GM19395 (cell line): ENCODE measurements at regions not wholly inside any gene's neighbourhood (a gene's known extent, or its start where the extent isn't known, plus 50 kb on each side); places are given as distances from the start of the nearest gene placed in this dataset.

ENCODE experiments used
- ATAC-seq: cut with Tn5 transposase; IDR thresholded peaks from one replicate; pipeline ENCODE4 v1.9.1; 2021; ENCODE audit warnings: mild to moderate bottlenecking, moderate library complexity; ENCODE audit not compliant: unreplicated experiment

DNA sequence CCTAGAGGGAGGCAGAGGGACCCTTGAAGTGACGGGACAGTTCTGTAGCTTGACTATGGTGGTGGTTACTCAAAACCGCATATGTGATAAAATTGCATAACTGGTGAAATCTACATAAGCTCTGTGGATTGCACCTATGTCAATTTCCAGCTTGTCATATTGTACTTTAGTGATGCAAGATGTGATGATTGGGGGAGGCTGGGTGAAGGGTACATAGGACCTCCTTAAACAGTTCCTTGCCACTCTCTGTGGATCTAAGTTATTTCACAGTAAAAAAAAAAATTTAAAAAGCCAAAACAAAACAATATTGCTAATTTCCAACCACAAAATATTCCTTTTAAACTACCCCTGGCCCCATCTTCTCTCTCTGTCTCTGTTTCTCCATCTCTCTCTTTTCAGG, 472.6 kb upstream of the SULF2 start:
- ATAC-seq = no peak

GRCh38 chr20:48247961-48248360, 462.7 kb upstream of the SULF2 start:
- no peak for ATAC-seq

GRCh38 chr20:48246061-48246790, 460.9 kb upstream of the SULF2 start:
- no peak for ATAC-seq

- ATAC-seq = no peak
Observed at GRCh38 chr20:48242623-48243022, 457.3 kb upstream of the SULF2 start.

GRCh38 chr20:48241482-48241881, 456.2 kb upstream of the SULF2 start:
- ATAC-seq = no peak

GRCh38 chr20:48238781-48239180, 453.5 kb upstream of the SULF2 start:
- no peak for ATAC-seq

DNA sequence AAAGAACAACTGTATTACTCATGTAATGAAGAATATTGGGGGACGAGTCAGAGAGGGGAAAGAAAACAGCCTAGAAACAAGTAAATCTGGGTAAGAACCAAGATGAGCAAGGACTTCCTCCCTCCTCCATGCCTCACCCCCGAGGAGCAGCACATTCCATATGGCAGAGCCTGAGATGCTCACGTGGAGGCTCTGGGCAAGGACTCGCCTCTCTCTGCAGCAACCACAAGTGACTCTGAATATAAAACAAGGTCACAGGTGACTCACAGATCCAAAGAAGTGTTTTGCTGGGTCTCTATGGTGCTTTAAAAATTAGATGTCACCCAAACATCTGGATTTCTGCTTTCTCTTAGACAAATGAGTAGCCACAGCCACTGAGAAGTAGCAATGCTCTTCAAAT, 453.0 kb upstream of the SULF2 start:
- no peak for ATAC-seq

GRCh38 chr20:48236000-48236970, 451.0 kb upstream of the SULF2 start:
- no peak for ATAC-seq

DNA sequence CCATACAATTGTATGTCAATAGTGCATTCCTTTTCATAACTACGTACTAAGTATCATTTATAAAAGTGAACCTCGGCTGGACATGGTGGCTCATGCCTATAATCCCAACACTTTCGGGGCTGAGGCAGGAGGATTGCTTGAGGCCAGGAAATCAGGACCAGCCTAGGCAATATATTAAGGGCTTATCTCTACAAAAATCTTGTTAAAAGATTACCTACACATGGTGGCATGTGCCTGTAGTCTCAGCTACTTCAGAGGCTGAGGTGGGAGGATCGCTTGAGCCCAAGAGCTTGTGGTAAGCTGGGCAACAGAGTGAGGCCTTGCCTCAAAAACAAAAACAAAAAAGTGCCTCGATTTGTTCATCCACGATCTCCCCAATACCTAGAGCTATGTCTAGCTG, 449.7 kb upstream of the SULF2 start:
- ATAC-seq = no peak

GRCh38 chr20:48231253-48231930, 446.1 kb upstream of the SULF2 start:
- ATAC-seq = no peak

- ATAC-seq = no peak
Observed at GRCh38 chr20:48230216-48230615, 444.9 kb upstream of the SULF2 start.

GRCh38 chr20:48227381-48227780, 442.1 kb upstream of the SULF2 start:
- ATAC-seq = no peak

GRCh38 chr20:48226642-48227041, 441.4 kb upstream of the SULF2 start:
- no peak for ATAC-seq

GRCh38 chr20:48224533-48225050, 439.3 kb upstream of the SULF2 start:
- no peak for ATAC-seq

DNA sequence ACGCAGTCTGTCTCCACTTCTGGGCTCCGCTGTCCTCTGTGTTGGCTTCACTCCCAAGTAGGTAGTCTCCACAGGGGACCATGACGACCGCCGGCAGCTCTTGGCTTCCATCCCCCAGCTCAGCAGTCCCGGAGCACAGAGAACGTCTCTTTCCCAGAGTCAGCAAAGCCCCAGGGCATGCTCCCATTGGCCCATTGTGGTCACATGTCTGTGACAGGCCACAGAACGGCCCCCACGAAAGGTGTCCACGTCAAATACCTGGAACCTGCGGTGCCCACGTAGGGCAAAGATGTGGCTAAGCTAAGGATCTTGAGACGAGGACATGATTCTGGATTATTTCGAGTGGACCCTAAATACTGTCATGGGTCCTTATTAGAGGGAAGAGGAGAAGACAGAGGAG, 438.4 kb upstream of the SULF2 start:
- no peak for ATAC-seq

DNA sequence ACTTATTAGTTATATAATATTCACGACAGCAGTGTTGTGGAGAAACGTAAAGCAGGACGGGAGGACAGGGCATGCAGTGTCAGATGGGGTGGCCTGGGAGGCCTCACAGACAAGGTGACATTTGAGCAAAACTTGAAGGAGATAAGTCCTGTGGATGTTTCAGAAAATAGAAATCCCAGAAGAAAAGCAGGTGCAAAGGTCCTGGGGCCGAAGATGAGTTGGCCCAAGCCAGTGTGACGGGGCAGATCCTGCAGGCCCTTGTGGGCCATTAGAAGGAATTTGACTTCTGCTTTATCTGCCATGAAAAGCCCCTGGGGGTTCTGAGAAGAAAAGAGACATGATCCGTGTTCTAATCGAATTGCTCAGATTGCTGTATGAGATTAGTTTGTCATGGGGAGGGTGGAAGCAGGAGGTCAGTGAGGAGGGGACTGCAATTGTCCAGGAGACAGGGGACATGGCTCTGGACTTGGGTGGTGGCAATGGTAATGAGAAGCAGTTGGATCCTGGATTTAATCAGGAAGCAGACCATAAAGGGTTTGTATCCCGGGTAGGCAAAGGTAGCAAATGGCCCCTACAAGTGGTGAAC, 437.4 kb upstream of the SULF2 start:
- no peak for ATAC-seq

DNA sequence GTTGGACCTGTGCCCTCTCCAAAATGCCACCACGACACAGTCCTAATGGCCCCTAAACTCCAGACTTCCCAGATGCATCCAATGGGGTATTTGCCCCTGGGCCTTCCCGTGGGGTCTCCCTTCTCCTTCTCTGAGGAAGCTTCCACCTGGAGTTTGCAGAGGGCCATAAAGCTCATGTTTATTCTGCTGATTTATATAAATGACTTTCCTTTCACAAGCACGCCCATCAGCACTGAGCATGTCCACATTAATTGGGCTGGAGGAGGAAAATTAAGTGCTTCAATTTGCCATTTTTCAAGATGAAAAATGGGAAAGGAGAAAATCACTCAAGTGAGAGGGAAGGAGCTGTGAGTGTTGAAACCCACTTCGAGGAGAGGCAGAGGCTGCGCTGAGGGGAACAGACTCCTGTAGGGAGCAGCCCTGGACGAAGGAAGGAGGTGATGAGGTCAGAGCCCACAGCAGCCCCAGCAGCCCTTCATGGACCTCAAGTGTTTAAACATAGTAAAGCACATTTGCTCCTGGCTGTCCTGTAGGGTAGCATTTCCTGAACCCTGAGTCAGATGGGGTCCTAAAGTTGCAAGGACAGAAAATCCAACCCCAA, 434.9 kb upstream of the SULF2 start:
- no peak for ATAC-seq

GRCh38 chr20:48219306-48219705, 434.0 kb upstream of the SULF2 start:
- no peak for ATAC-seq

- ATAC-seq = no peak
Observed at GRCh38 chr20:48217190-48217589, 431.9 kb upstream of the SULF2 start.

DNA sequence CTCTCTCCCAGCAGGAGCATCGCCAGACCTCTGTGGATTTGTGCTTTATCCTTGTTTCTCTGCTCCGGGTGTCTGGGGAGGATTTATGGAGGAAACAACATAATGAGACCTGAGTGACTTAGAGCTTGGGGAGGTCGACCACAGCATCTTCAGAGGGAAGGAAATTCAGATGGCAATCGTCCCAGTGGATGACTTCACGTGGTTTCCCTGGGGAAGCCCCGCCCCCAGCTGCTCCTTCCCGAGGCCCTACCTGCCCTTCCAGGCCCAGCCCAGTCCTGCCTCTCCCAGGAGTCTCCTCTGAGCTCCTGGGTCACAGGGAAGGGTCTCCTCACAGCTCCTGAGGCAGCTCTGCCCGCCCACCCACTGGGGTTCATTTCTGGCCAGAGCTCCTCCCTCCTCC, 430.3 kb upstream of the SULF2 start:
- no peak for ATAC-seq

DNA sequence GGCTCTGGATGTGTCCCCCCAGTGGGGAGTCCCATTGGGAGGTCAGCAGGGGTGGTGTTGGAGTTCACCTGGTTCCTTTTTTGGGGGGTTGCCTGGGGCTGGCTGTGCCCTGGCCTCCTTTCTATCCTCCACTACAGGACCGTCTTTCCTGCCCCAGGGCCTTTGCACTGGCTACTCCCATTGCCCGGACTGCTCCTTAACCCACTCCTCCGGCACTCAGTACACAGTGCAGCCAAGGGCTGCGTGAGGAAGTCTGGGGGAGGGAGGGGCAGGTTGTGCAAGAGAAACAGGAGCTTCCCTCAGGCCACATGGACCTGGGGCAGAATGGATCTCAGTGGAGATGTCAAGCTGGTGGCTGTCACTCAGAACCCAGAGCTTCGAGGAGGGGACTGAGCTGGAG, 429.3 kb upstream of the SULF2 start:
- ATAC-seq = no peak
